H1 (cell line): ENCODE measurements at regions not wholly inside any gene's neighbourhood (a gene's known extent, or its start where the extent isn't known, plus 50 kb on each side); places are given as distances from the start of the nearest gene placed in this dataset.

Source experiments
- CTCF ChIA-PET: fragments of 300-600 bp; sonication (Branson Sonifier 250); formaldehyde crosslinking; loops from one replicate; lab custom pipeline; 2021; ENCODE audit not compliant: partially characterized antibody; lab: Charles Lee
- POLR2A ChIA-PET: fragments of 300-600 bp; sonication (Branson Sonifier 250); formaldehyde crosslinking; loops from one replicate; lab custom pipeline; 2021; ENCODE audit warnings: inconsistent platforms; ENCODE audit not compliant: partially characterized antibody; lab: Charles Lee
- DNase-seq, 2 experiments: peaks; one replicate each; pipeline versions ENCODE4 v3.0.0 to v3.0.0-alpha.2; 2010 to 2022; ENCODE audit warnings: low spot score in 2 of 2, low read depth in 1 of 2, mixed read lengths in 1 of 2
- FAIRE-seq: peaks from 2 replicates; lab custom pipeline; 2011; peaks lifted over from hg19 to GRCh38; lab: Jason Lieb, UNC
- H2AFZ ChIP-seq: 2 replicates; pipeline ENCODE4 v1.8.1; 2012; ENCODE audit warnings: low read length, inconsistent platforms
- H2AK5ac ChIP-seq: 2 replicates; pipeline ENCODE4 v1.6.1; 2013; ENCODE audit warnings: low read depth, low read length
- H2BK120ac ChIP-seq: replicated peaks from 2 replicates; pipeline ENCODE3; 2013; ENCODE audit warnings: low read depth, low read length, inconsistent platforms
- H2BK12ac ChIP-seq: 2 replicates; pipeline ENCODE4 v1.6.1; 2013; ENCODE audit warnings: low read depth, low read length
- H2BK15ac ChIP-seq: 2 replicates; pipeline ENCODE4 v1.6.1; 2013; ENCODE audit warnings: low read length
- H2BK20ac ChIP-seq: 2 replicates; pipeline ENCODE4 v1.6.1; 2013; ENCODE audit warnings: low read length
- H2BK5ac ChIP-seq: 2 replicates; pipeline ENCODE4 v1.6.1; 2013; ENCODE audit warnings: low read depth, low read length
- H3K14ac ChIP-seq: 2 replicates; pipeline ENCODE4 v1.6.1; 2013; ENCODE audit warnings: inconsistent platforms; ENCODE audit not compliant: insufficient read length
- H3K18ac ChIP-seq: 2 replicates; pipeline ENCODE4 v1.6.1; 2013; ENCODE audit warnings: low read length; ENCODE audit errors: extremely low read depth
- H3K23ac ChIP-seq: 2 replicates; pipeline ENCODE4 v1.6.1; 2013; ENCODE audit warnings: inconsistent platforms; ENCODE audit not compliant: insufficient read length
- H3K23me2 ChIP-seq: 2 replicates; pipeline ENCODE4 v1.6.1; 2013; ENCODE audit warnings: low read depth, low read length
- H3K27ac ChIP-seq: 2 replicates; pipeline ENCODE4 v1.6.1; 2011; ENCODE audit warnings: low read depth, low read length, inconsistent platforms
- H3K27me3 ChIP-seq, 4 experiments: replicated peaks in 1 of 4; 1 replicate in 1 of 4; 2 replicates in 3 of 4; pipeline versions ENCODE4 v1.6.1 to v1.8.1; 2011 to 2013; ENCODE audit warnings: low read length in 3 of 4, mild to moderate bottlenecking in 3 of 4, inconsistent platforms in 2 of 4, mixed read lengths in 2 of 4, moderate library complexity in 1 of 4; ENCODE audit not compliant: control insufficient read depth in 3 of 4, insufficient read depth in 3 of 4; ENCODE audit errors: extremely low read depth in 1 of 4
- H3K36me3 ChIP-seq, 4 experiments: 2 replicates each; pipeline versions ENCODE4 v1.6.1 to v1.8.1; 2011 to 2013; ENCODE audit warnings: mild to moderate bottlenecking in 4 of 4, low read length in 3 of 4, moderate library complexity in 2 of 4, control low read depth in 1 of 4, inconsistent platforms in 1 of 4; ENCODE audit not compliant: insufficient read depth in 4 of 4, control insufficient read depth in 2 of 4
- H3K4ac ChIP-seq: replicated peaks from 2 replicates; pipeline ENCODE3; 2013; ENCODE audit warnings: low read length, low read depth, mixed read lengths, inconsistent platforms; ENCODE audit not compliant: insufficient read length
- H3K4me1 ChIP-seq, 4 experiments: replicated peaks in 1 of 4; 1 replicate in 1 of 4; 2 replicates in 3 of 4; pipeline versions ENCODE4 v1.6.1 to v1.8.1; 2011 to 2013; ENCODE audit warnings: low read length in 3 of 4, inconsistent platforms in 2 of 4, mixed read lengths in 1 of 4; ENCODE audit not compliant: insufficient read depth in 4 of 4, control insufficient read depth in 3 of 4
- H3K4me2 ChIP-seq, 2 experiments: 2 replicates each; pipeline versions ENCODE4 v1.6.1 to v1.8.1; 2011 to 2013; ENCODE audit warnings: low read depth in 2 of 2, low read length in 2 of 2, control low read depth in 1 of 2, inconsistent platforms in 1 of 2, mild to moderate bottlenecking in 1 of 2; ENCODE audit not compliant: insufficient read depth in 1 of 2
- H3K4me3 ChIP-seq, 4 experiments: fragments of 200-600, 300-600 bp in 1 of 4; sonication (generic), shearing (Covaris generic), sonication (Bioruptor Twin) in 1 of 4; 2 replicates each; pipeline versions ENCODE4 v1.5.1 to v1.8.1; 2011 to 2016; ENCODE audit warnings: low read length in 4 of 4, low read depth in 3 of 4, control low read depth in 2 of 4, inconsistent platforms in 2 of 4, mild to moderate bottlenecking in 2 of 4, mixed read lengths in 1 of 4, moderate library complexity in 1 of 4; ENCODE audit not compliant: insufficient read depth in 2 of 4; ENCODE audit errors: extremely low read depth in 1 of 4
- H3K56ac ChIP-seq: replicated peaks from 2 replicates; pipeline ENCODE3; 2013; ENCODE audit warnings: low read depth, mild to moderate bottlenecking, mixed read lengths, low read length, inconsistent platforms; ENCODE audit not compliant: insufficient read length
- H3K79me1 ChIP-seq: 2 replicates; pipeline ENCODE4 v1.6.1; 2013; ENCODE audit warnings: low read depth, low read length, control low read depth
- H3K79me2 ChIP-seq, 2 experiments: 2 replicates each; pipeline versions ENCODE4 v1.6.1 to v1.8.1; 2012 to 2013; ENCODE audit warnings: low read length in 2 of 2, mild to moderate bottlenecking in 2 of 2, inconsistent platforms in 1 of 2; ENCODE audit not compliant: insufficient read depth in 2 of 2, control insufficient read depth in 1 of 2
- H3K9ac ChIP-seq, 4 experiments: replicated peaks in 1 of 4; 1 replicate in 1 of 4; 2 replicates in 3 of 4; pipeline versions ENCODE4 v1.6.1 to v1.8.1; 2011 to 2013; ENCODE audit warnings: low read depth in 3 of 4, low read length in 3 of 4, control low read depth in 2 of 4, mild to moderate bottlenecking in 2 of 4, moderate library complexity in 2 of 4, inconsistent platforms in 1 of 4; ENCODE audit errors: extremely low read depth in 1 of 4
- H3K9me3 ChIP-seq, 2 experiments: 2 replicates each; pipeline versions ENCODE4 v1.6.1 to v1.8.1; 2012 to 2013; ENCODE audit warnings: mild to moderate bottlenecking in 2 of 2, moderate library complexity in 2 of 2, control low read depth in 1 of 2, inconsistent platforms in 1 of 2, low read depth in 1 of 2, low read length in 1 of 2, mixed read lengths in 1 of 2; ENCODE audit not compliant: insufficient read depth in 2 of 2
- H4K20me1 ChIP-seq, 2 experiments: replicated peaks in 1 of 2; 2 replicates each; pipeline versions ENCODE3 to v1.8.1; 2011 to 2013; ENCODE audit warnings: inconsistent platforms in 2 of 2, low read length in 2 of 2, mild to moderate bottlenecking in 1 of 2; ENCODE audit not compliant: insufficient read depth in 2 of 2, control insufficient read depth in 1 of 2
- H4K5ac ChIP-seq: 2 replicates; pipeline ENCODE4 v1.6.1; 2013; ENCODE audit warnings: low read length, low read depth, mixed read lengths, inconsistent platforms; ENCODE audit not compliant: insufficient read length
- H4K8ac ChIP-seq: 2 replicates; pipeline ENCODE4 v1.8.0; 2013; ENCODE audit warnings: mild to moderate bottlenecking, moderate library complexity, low read length, inconsistent platforms; ENCODE audit not compliant: insufficient read depth; ENCODE audit errors: extremely low read depth
- H4K91ac ChIP-seq: replicated peaks from 2 replicates; pipeline ENCODE3; 2013; ENCODE audit warnings: low read length, mixed read lengths, inconsistent platforms; ENCODE audit not compliant: insufficient read length
- KDM5A ChIP-seq: fragments of 200-600 bp; IDR thresholded peaks from 2 replicates; pipeline ENCODE4 v1.7.1; 2012; ENCODE audit warnings: mild to moderate bottlenecking, low read length, inconsistent platforms, mixed read lengths
- WGBS, 2 experiments: shearing (Covaris generic) in 1 of 2; methylation state at CpG; one replicate each; pipeline versions ENCODE4 v1.1.6 to v1.1.7; 2013 to 2015; ENCODE audit warnings: low lambda C conversion rate in 2 of 2, mixed read lengths in 2 of 2, inconsistent platforms in 1 of 2, low coverage in 1 of 2, missing lambda C conversion rate in 1 of 2; ENCODE audit not compliant: insufficient replicate concordance in 2 of 2, insufficient coverage in 1 of 2, insufficient read length in 1 of 2; ENCODE audit errors: extremely low coverage in 1 of 2, missing lambda C conversion rate in 1 of 2; 5-methylcytosine and 5-hydroxymethylcytosine counted together

- no peak overlapping the region for H2AK5ac ChIP-seq
- no peaks in the 10 kb centered on the region for H3K79me1 ChIP-seq
- no peaks in the 10 kb centered on the region for H4K20me1 ChIP-seq
- no peak overlapping the region for H2BK12ac ChIP-seq
- no peak overlapping the region for H2BK15ac ChIP-seq
- H4K8ac ChIP-seq: no peak overlapping the region
- H3K4ac ChIP-seq: no peak overlapping the region
- H3K4me2 ChIP-seq: no peak overlapping the region
- no peak for DNase-seq
- CTCF ChIA-PET: interaction anchor here (0.6 to 1.9 kb wide), 2 partner anchors 9 to 12 kb away, joined by 4 read pairs; no protein-coding TSS in a partner anchor
- no peak overlapping the region for H3K18ac ChIP-seq
- H3K4me1 ChIP-seq: no peaks in the 10 kb centered on the region
- POLR2A ChIA-PET: no interaction called here
- H2AFZ ChIP-seq: no peak overlapping the region
- no peaks in the 10 kb centered on the region for H3K27me3 ChIP-seq
- H3K14ac ChIP-seq: no peak overlapping the region
- no peak overlapping the region for H4K5ac ChIP-seq
- no peaks in the 10 kb centered on the region for H3K79me2 ChIP-seq
- H4K91ac ChIP-seq: no peak overlapping the region
- FAIRE-seq: no peak
- H3K36me3 ChIP-seq: no peaks in the 10 kb centered on the region
- no peak overlapping the region for H2BK5ac ChIP-seq
- H3K27ac ChIP-seq: no peak overlapping the region
- no peak overlapping the region for H2BK20ac ChIP-seq
- no peaks in the 10 kb centered on the region for H3K9me3 ChIP-seq
- H2BK120ac ChIP-seq: no peak overlapping the region
- no peaks in the 10 kb centered on the region for H3K23me2 ChIP-seq
- TF ChIP-seq KDM5A: no peak
- no peak overlapping the region for H3K4me3 ChIP-seq
- H3K9ac ChIP-seq: no peak overlapping the region
- 62% methylated on average over 3 of the region's 3 CpGs; no CpG with 5 or more reads in 1 of the 2 experiments for WGBS, 2 experiments
- no peak overlapping the region for H3K23ac ChIP-seq
- H3K56ac ChIP-seq: no peak overlapping the region
Measured at GRCh38 chr14:86357876-86358275, 827.9 kb downstream of the FLRT2 start.
